ENCODE measurements at regions not wholly inside any gene's neighbourhood (a gene's known extent, or its start where the extent isn't known, plus 50 kb on each side); places are given as distances from the start of the nearest gene placed in this dataset.
"Not testable (repeated sequence)": the region's sequence is repeated elsewhere in the genome, so short reads cannot be mapped to it uniquely, and the experiment has no call there.

DNA sequence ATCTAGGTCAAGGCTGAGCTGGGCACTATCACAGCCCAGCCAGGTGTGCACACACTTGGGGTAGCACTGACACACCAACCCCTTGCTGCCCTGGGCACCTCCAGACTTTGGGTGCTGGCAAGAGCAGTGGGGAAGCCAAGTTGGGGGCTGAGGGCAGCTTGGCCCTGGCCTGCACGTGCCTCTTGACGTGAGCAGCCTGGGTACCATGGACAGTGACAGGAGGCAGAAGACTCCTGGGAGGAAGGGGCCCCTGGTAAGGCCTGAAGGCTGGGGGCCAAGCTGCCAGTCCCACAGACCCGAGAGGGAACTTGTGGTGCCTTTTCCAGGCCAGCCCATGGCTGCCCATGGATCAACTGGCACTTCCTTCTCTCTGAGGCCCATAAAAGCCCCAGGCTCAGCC, 124.1 kb upstream of the SFSWAP start:
- DNase-seq, result no peak

DNA sequence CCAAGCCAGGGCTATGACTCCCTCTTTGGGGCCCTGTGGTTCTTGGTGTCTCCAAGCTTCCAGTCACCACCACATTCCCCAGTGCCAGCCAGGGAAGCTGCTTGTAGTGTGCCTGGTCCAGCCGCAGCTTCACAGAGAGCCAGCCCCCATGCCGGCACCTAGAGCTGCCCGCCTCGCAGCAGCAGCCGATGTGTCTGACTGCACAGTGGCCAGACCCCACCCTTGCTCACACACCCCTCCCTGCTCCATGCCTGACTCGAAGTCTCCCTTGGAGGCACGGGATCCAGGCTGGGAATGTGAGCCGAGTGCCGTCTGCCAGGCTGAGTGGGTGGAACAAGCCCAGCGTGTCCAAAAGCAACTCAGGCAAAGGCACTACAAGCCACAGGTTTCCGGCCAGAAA, 123.3 kb upstream of the SFSWAP start:
- DNase-seq, result no peak

DNA sequence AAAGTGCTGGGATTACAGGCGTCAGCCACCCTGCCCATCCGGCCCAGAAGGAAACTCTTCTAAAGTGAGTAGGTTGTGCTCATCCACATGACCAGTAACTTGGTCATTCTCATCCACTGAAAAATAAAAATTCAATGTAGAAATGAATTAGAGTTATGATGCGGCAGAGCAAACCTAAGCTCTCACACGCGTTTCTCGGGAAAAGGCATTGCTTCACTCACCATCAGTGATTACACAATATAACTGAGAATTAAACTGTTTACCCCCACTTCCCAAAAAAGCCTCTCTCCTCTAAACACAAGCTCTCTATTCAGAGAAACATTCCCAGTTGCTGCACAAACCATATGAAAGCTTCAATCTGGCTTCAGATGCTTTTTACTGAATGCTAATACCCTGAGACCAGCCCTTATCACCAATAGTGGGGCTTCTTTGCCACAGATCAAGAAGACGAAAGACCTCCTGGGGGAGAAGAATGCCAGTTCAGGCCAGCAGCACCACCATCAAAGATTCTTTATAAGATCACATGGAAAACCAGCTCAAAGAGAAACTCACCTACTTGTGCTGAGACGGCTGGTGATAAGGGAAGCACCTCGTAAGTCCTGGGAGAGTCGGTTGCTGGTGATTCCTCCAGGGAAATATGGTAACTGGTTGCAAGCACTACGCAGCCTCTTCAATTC, 121.5 kb upstream of the SFSWAP start:
- DNase-seq, result no peak

DNA sequence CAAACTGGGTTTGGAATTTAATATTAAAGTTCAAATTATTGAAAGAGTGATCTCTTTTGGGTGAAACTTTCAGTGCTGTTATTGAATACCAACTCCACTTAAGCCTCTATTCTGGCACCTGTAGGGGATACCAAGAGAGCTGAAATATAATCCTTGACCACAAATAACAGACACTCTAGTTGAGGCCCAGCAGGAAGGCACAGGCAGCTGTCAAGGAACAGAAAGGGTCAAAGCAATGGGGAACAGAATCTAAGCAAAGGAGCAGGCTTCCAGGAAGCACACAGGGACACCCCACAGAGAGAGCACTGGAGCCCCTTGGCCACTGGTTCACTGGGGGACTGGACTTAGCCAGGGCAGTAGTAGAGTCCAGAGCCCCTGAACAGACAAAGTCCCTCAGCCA, 120.9 kb upstream of the SFSWAP start:
- no peak for DNase-seq

DNA sequence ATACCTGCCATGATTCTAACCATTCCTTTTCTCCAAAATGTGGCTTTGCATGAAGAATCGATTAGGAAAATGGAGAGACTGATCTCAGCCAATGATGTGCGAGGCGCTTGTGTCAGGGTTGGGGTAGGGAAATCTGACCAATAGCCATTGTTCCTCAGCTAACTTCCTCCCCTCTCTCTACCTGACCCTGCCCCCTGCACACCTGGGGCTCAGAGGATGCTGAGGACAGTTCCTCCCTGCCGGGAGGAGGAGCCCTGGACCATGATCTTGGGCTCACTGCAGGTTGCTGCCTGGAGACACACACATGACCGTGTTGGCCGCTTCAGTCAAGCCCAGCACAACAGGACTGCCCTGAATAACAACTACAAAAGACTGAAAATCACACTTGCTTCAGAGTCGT, 119.8 kb upstream of the SFSWAP start:
- no peak for DNase-seq

DNA sequence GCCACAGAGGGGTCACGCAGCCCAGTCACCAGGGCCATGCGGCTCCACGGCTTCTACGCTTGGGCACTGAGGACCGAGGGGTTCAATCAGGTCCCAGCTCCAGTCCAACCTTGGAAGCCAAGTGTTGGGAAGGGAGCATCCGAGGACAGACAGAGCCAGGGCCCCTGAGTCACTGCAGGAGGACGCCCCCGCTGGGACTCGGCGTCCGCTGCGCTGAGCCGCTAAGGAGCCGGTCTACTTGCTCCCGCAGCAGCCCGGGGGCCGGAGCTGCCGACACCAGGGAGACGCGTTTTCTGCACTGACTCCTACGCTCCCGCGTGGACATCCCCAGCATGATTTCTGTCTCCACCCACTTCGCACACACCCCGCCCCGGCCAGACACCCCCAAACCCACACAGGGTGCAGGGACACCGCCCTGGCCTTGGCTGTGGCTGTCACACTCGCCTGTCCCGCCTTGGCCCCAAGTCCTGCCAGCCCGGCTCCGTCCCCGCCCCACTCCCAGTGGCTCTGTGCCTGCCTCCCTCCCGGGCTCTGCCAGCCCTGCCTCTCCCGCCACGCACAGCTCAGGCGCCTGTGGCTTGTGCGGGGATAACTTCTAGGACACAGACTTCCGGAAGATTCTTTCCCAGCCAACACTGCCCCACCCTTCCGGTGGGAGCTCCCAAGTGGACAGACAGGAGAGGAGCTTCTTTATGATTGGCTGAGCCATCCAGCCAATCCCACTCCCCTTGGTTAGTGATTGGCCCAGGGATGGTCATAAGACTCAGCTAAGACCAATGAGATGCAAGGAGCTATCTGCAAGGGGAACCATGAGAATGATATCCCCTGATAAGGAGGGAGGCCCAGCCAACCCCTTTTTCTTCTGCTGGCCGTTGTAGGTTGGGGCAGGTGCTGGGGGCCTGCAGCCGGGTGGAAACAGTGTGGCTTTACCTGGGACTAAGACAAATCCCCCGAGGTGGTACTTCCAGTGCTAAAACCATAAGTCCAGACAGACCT, 118.9 kb upstream of the SFSWAP start:
- no peak for DNase-seq

DNA sequence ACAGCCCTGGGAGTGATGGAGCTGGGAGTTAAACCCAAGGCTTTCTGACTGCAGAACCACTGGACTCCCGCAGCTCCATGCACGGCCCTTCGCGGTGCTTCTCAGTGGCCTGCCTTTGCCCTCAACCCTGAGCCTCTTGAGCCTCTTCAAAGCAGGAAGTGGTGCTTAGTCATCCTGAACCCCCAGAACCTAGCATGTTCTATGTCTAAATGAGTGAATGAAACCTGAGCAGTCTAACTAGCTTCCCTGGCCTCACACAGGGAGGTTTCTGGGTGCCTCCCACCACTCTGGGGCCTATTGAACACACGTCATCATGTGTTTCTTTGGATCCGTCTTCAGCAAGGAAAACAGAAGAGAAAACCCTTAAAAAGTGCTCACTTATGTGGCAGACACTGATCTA, 117.9 kb upstream of the SFSWAP start:
- DNase-seq, result no peak

DNA sequence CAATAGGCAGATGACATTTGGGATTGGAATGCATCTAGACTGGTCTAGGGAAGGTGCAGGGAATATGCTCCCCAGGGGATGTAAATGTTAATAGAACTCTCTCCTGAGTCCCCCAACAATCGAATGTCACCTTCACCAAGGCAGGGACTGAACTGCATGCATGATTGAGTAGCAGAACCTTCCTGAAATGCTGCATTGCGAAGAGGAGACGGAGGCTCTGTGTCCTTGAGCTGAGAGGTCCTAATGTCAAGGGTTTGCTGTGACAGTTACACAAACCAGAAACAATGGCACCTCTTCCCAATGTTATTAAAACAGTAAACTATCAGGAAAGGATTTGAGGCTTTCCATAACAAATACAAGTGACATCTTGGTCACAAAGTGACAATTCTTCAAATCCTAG, 117.5 kb upstream of the SFSWAP start:
- DNase-seq, result no peak

DNA sequence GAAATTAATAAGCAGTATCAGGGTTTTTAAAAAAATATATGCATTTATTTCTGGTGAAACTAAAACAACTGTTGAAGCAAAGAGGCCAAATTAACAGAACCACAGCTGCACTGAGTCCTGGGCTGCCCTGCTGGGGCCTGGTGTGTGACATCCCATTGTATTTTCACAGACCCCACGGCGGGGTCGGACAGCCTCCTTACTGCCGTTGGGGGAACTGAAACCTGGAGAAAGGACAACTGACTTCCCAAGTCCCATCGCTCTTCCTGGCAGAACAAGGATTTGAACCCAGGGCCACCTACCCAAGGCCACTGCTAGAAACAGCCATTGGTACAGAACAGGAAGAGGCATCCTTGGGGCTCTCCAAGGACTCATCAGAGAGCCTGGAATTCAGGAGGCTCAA, 114.8 kb upstream of the SFSWAP start:
- DNase-seq, result no peak

DNA sequence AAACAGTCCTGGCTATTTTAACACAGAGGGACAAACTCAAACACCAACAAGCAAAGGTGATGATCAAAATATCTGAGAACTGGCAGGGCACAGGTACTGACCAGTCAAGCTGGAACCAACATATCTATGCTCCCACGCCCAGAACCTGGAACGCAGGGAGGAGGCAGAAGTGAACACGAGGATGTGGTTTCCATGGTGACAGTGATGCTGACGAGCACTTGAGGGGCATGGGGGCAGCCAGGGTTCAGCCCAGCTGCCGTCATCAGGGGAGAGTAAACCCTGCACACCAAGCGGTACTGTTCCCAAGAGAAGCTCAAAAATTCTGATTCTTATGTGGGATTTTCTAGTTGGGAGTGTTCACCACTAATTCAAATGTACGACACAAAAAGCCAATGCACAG, 113.6 kb upstream of the SFSWAP start:
- DNase-seq, result no peak

DNA sequence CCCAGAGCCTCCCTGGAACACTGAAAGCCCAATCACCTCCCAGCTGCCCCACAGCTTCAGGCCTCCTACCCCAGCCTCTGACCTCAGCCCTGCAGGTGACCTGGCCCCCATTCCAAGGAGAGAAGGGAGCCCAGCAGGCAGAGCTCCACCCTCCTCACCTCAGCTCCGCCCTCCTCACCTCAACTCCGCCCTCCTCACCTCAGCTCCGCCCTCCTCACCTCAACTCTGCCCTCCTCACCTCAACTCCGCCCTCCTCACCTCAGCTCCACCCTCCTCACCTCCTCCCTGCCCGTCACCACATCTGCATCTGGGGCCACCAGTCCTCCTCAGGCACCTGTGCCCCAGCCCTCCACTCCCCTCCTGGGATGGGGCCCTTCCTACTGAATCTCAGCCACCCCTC, 112.2 kb upstream of the SFSWAP start:
- no peak for DNase-seq

DNA sequence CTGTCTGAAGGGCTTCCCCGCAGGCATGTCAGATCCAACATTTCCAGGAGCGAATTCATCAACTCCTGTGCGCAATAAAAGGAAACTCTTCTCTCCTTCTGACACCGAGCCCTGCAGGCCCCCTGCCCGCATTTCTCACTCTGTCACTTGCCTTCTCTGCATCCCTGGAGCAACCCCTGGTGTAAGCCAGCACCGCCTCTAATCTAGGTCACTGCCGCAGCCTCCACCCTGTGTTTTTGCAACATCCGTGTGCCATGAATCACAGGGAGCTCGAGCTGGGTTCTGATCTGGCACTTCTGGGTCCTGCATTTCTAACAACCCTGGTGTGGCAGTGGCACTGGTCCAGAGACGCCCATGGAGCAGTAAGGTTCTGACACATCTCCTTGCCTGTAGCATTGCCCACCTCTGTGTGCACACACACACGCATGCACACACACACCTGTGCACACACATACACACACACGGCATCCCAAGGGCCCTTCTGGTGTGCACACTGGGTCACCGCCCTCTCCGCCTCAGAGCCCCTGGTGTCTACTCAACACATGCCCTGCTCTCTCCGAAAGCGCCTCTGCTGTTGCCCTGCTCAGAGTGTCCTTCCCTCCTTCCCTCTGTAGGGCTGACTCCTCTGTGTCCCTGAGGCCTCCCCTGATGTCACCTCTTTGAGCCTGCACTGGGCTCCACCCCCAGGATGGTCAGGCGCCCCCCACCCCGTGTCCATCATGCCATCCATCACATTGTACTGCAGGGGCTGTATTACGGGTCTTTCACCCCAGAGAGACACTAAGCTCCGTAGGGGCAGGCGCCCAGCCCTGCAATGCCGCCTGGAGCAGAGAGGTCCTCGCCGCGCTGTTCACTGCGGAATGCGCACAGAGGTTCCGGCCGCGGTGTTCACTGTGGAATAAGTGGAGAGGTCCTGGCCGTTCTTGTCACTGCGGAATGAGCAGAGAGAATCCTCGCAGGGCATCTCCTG, 111.4 kb upstream of the SFSWAP start:
- DNase-seq, result no peak

DNA sequence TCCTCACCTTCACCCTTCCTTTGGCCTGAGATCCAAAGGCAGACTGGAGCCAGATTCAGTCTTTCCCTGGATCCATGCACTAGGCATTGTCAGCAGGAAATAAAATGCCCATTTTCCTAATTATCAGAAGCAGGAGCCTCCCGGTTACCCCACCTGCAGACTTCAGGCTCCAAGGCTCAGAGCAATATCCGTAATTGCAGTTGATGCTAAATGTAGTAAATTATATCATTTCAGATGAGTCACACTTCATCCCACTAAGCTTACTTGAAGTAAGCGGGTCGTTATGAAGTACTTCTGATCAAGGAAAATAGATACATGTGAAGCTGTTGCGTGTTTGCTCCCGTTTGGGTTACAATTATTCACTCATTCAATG, 110.7 kb upstream of the SFSWAP start:
- no peak for DNase-seq

DNA sequence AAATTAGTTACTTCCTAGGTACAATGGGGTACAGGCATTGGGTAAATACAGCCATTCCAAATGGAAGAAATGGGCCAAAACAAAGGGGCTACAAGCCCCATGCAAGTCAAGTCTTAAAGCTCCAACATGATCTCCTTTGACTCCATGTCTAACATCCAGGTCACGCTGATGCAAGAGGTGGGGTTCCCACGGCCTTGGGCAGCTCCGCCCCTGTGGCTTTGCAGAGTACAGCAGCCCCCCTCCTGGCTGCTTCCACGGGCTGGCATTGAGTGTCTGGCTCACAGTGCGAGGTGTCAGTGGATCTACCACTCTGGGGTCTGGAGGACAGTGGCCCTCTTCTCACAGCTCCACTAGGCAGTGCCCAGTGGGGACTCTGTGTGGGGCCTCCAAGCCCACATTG, 109.4 kb upstream of the SFSWAP start:
- not testable (repeated sequence) for DNase-seq

DNA sequence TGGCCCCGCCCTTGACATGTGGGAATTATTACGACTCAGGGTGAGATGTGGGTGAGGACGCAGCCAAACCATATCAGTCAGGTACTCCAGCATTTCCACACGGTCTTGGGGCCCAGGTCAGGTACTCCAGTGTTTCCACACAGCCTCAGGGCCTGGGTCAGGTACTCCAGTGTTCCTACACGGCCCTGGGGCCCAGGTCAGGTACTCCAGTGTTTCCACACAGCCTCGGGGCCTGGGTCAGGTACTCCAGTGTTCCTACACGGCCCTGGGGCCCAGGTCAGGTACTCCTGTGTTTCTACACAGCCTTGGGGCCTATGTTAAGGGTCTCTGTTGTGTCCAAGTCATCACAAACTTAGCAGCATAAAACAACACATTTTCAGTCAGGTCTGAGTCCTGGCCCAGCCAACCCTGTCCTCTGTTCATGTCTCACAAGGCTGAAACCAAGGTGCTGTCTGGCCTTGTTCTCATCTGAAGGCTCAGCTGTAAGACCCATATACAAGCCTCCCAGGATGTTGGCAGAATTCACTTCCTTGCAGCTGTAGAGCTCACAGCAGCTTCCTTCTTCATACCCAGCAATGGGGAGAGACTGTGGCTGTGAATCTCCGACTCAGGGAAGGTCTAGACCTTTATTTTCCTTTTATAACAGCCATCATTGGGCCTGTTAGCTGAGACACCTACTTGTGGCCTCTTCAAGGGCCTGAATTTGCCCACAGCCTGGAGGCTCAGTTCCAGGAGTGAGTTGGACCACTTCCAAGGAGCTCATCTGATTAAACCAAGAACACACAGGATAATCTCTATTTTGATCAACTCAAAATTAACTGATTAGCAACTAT, 107.6 kb upstream of the SFSWAP start:
- DNase-seq, result no peak

DNA sequence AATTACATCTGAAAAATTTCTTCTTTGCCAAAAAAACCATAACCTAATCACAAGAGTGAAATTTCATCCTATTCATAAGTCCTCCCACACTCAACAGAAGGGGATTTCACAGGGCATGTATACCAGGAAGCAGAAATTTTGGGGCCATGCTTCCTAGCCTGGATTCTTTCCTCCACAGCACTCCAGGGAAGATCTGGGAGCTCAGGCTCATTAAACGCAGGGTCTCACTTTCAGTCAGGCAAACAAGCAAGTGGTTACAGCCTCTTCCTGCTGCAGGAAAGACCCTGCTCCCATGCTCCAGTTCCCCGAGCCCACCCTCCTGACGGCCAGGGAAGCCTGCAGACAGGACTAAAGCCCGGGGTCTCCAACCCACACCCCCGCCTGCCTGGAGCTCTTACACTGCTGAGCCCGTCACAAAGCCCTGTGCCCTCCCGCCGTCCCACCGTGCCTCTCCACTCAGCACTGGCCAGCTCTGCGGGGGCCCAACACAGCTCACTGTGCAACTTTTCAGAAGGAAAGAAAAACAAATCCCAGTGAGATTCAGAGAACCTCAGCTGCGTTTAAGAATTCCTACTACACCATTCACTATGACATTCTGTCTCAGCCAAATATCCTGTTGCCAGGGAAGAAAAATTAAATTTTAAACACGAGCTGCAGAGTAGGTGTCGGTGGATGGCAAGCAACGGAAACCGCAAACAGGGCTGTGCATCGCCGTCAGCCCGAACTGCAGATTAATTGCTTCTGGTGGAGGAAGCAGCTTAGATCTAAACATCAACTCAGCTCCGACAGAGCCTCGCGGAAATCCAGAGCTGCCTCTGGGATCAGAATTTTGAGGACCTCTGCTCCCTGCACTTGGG, 106.7 kb upstream of the SFSWAP start:
- no peak for DNase-seq

DNA sequence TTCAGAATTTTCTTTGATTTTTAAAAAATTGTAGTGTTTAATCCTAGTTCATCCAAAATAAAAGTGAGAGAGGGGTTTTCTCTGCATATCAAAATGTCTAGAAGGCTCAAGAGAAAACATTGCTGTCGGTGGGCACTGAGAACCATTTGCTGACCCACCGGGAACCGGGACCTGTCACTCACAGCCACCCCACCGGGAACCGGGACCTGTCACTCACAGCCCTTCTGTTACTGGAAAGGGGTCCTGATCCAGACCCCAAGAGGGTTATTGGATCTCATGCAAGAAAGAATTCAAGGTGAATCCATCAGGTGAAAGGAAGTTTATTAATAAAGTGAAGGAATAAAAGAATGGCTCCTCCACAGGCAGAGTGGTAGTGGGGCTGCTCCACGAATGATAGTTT, 106.0 kb upstream of the SFSWAP start:
- DNase-seq, result no peak

DNA sequence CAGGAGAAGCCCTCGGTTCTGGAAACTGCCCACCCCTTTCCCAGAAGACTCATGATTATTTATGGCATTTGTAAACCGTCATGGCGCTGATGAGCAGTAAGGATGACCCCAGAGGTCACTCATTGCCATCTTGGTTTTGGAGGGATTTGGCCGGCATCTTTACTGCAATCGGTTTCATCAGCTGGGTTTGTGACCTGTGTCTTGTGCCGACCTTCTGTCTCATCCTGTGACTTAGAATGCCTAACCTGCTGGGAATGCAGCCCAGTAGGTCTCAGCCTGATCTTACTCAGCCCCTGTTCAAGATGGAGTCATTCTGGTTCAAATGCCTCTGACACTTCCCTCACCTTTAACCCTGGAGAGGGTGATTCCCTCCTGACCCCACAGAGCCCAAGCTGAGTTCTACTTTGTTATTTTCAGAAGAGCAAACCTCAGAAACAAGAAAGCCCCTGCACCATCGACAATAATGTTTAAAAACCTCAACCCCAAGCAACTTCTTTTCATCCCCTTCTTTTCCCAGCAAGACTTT, 105.5 kb upstream of the SFSWAP start:
- no peak for DNase-seq

DNA sequence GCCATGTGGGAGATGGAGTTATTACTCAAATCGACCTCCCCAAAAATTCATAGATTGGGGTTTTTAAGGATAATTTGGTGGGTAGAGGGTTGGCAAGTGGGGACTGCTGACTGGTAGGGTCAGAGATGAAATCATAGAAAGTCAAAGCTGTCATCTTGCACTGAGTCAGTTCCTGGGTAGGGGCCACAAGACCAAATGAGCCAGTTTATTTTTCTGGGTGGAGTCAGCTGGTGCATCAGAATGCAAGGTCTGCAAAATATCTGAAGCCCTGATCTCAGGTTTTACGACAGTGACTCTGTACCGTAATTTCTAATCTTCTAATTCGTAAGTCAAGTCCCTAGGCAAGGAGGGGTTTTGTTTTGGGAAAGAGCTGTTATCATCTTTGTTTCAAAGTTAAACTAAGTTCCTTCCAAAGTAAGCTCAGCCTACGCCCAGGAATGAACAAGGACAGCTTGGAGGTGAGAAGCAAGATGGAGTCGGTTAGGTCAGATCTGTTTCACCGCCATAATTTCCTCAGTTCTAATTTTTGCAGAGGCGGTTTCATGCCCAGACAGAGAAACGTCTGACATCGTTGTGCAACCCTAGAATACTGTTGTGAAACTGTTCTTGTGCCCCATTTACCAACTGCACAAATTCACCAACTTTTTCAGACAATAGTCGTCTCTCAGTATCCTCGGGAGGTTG, 104.5 kb upstream of the SFSWAP start:
- DNase-seq, result no peak

Measured in hindlimb muscle (tissue), 1 donor.